ENCODE measurements at regions not wholly inside any gene's neighbourhood (a gene's known extent, or its start where the extent isn't known, plus 50 kb on each side); places are given as distances from the start of the nearest gene placed in this dataset.

- TF ChIP-seq YY1 (IDR thresholded peaks at IDR 0.05; ENCODE audit: insufficient read depth, insufficient read length): no peak
- no peak for TF ChIP-seq ZNF274 (IDR thresholded peaks at IDR 0.05; ENCODE audit: low read depth, low read length)
Observed at GRCh38 chrX:42129022-42129940, 205.9 kb upstream of the CASK start.

Measured in NT2/D1 (cell line).